ENCODE measurements at regions not wholly inside any gene's neighbourhood (a gene's known extent, or its start where the extent isn't known, plus 50 kb on each side); places are given as distances from the start of the nearest gene placed in this dataset.

- Histone ChIP-seq H3K27me3 (replicated peaks) (no peaks in the 10 kb centered on the region), H3K4me3 (ENCODE audit: low read depth, low read length) (no peak overlapping the region), H3K36me3 (replicated peaks) (no peaks in the 10 kb centered on the region), H3K27ac (no peak overlapping the region)
- in situ Hi-C loops (cut with HindIII; ENCODE audit: low pct_ligation_motif_present, low sequenced_read_pairs) = no loop called here
- DNase-seq = no peak
- TF ChIP-seq, protein P1, sequence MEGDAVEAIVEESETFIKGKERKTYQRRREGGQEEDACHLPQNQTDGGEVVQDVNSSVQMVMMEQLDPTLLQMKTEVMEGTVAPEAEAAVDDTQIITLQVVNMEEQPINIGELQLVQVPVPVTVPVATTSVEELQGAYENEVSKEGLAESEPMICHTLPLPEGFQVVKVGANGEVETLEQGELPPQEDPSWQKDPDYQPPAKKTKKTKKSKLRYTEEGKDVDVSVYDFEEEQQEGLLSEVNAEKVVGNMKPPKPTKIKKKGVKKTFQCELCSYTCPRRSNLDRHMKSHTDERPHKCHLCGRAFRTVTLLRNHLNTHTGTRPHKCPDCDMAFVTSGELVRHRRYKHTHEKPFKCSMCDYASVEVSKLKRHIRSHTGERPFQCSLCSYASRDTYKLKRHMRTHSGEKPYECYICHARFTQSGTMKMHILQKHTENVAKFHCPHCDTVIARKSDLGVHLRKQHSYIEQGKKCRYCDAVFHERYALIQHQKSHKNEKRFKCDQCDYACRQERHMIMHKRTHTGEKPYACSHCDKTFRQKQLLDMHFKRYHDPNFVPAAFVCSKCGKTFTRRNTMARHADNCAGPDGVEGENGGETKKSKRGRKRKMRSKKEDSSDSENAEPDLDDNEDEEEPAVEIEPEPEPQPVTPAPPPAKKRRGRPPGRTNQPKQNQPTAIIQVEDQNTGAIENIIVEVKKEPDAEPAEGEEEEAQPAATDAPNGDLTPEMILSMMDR (IDR thresholded peaks at IDR 0.05; ENCODE audit: low read depth, low read length, missing control alignments) = no peak
Observed at GRCh38 chr13:83272652-83273240, 609.5 kb downstream of the SLITRK1 start.

DNA sequence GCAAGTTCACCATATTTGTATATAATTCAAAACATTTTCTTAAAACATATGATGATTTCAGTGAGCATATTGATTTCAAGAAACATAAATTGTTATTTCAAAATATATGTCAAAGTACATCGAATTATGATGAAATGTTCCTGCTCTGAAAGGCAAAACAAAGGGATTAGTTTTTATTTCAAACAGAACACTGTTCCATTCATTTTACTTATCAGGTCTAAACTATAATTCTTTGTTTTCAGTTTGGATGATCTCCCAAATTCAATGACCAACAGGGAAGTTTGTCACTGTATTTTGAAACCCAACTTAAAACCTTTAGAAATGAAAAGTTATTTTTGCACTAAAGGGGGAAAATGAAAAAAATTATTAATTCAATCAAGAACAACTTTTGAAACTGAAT lies 610.2 kb downstream of the SLITRK1 start:
- no peak for DNase-seq
- TF ChIP-seq, protein P1 (IDR thresholded peaks at IDR 0.05; ENCODE audit: low read depth, low read length, missing control alignments) = no peak
- in situ Hi-C loops (cut with HindIII; ENCODE audit: low pct_ligation_motif_present, low sequenced_read_pairs) = no loop called here
- Histone ChIP-seq H3K4me3 (ENCODE audit: low read depth, low read length) (no peak overlapping the region), H3K36me3 (replicated peaks) (no peaks in the 10 kb centered on the region), H3K27ac (no peak overlapping the region), H3K27me3 (replicated peaks) (no peaks in the 10 kb centered on the region)

DNA sequence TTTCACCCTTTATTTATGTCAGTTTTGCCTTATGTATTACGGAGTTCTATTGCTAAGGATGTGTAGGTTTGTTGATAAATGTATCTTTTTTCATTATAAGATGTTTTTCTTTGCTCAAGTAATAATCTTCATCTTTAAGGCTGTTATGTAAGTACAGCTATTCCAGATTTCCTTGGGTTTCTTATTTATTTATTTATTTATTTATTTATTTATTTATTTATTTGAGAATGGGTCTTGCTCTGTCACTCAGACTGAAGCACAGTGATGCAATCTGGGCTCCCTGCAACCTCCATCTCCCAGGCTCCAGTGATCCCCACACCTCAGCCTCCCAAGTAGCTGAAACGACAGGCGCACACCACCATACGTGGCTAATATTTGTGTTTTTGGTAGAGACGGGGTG lies 617.0 kb downstream of the SLITRK1 start:
- in situ Hi-C loops (cut with HindIII; ENCODE audit: low pct_ligation_motif_present, low sequenced_read_pairs) = no loop called here
- no peak for DNase-seq
- TF ChIP-seq, protein P1 (IDR thresholded peaks at IDR 0.05; ENCODE audit: low read depth, low read length, missing control alignments) = no peak
- Histone ChIP-seq H3K27me3 (replicated peaks) (no peaks in the 10 kb centered on the region), H3K4me3 (ENCODE audit: low read depth, low read length) (no peak overlapping the region), H3K27ac (no peak overlapping the region), H3K36me3 (replicated peaks) (no peaks in the 10 kb centered on the region)

GRCh38 chr13:83248751-83249150 lies 633.5 kb downstream of the SLITRK1 start:
- no peak overlapping the region for H3K4me3 ChIP-seq (ENCODE audit: low read depth, low read length)
- no peak for DNase-seq
- TF ChIP-seq, protein P1 (IDR thresholded peaks at IDR 0.05; ENCODE audit: low read depth, low read length, missing control alignments) = no peak

GRCh38 chr13:83232626-83233025 lies 649.6 kb downstream of the SLITRK1 start:
- Histone ChIP-seq H3K4me3 (ENCODE audit: low read depth, low read length) (no peak overlapping the region), H3K27me3 (replicated peaks) (no peaks in the 10 kb centered on the region), H3K27ac (no peak overlapping the region), H3K36me3 (replicated peaks) (no peaks in the 10 kb centered on the region)
- DNase-seq = no peak
- TF ChIP-seq, protein P1 (IDR thresholded peaks at IDR 0.05; ENCODE audit: low read depth, low read length, missing control alignments) = no peak
- in situ Hi-C loops (cut with HindIII; ENCODE audit: low pct_ligation_motif_present, low sequenced_read_pairs) = no loop called here

More at GRCh38 chr13:83248751-83249150, 633.5 kb downstream of the SLITRK1 start:
- H3K27me3 ChIP-seq (replicated peaks) = no peaks in the 10 kb centered on the region
- in situ Hi-C loops (cut with HindIII; ENCODE audit: low pct_ligation_motif_present, low sequenced_read_pairs) = no loop called here
- H3K36me3 ChIP-seq (replicated peaks) = no peaks in the 10 kb centered on the region
- no peak overlapping the region for H3K27ac ChIP-seq
